GM12872 (cell line): ENCODE measurements at regions not wholly inside any gene's neighbourhood (a gene's known extent, or its start where the extent isn't known, plus 50 kb on each side); places are given as distances from the start of the nearest gene placed in this dataset.

ENCODE experiments used
- CTCF ChIP-seq: IDR thresholded peaks from 3 replicates; pipeline ENCODE4 v1.5.1; 2011; ENCODE audit warnings: low read depth, mild to moderate bottlenecking, low read length, moderate library complexity; ENCODE audit not compliant: insufficient read depth

- no peak for TF ChIP-seq CTCF
Measured at GRCh38 chr9:13372510-13372909, 93.0 kb upstream of the MPDZ start.

- TF ChIP-seq CTCF: no peak
Measured at GRCh38 chr9:13369431-13369830, 89.9 kb upstream of the MPDZ start.

- TF ChIP-seq CTCF: no peak
Measured at GRCh38 chr9:13367784-13368183, 88.3 kb upstream of the MPDZ start.

GRCh38 chr9:13364271-13365000 lies 84.9 kb upstream of the MPDZ start:
- TF ChIP-seq CTCF: no peak

GRCh38 chr9:13361076-13361475 lies 81.6 kb upstream of the MPDZ start:
- no peak for TF ChIP-seq CTCF

GRCh38 chr9:13360188-13360587 lies 80.7 kb upstream of the MPDZ start:
- no peak for TF ChIP-seq CTCF

- no peak for TF ChIP-seq CTCF
Measured at GRCh38 chr9:13358128-13358527, 78.6 kb upstream of the MPDZ start.
